ENCODE measurements at regions not wholly inside any gene's neighbourhood (a gene's known extent, or its start where the extent isn't known, plus 50 kb on each side); places are given as distances from the start of the nearest gene placed in this dataset.

- TF ChIP-seq FOS (IDR thresholded peaks at IDR 0.05; ENCODE audit: borderline replicate concordance, extremely low read depth, insufficient read length) = no peak
Observed at GRCh38 chr18:60021556-60021955, 121.8 kb downstream of the PMAIP1 start (continued).

GRCh38 chr18:60020107-60020925 is 120.5 kb downstream of the PMAIP1 start:
- ATAC-seq (no peak), FAIRE-seq (no peak), DNase-seq (ENCODE audit: low read depth, low spot score) (no peak)
- H3K79me2 ChIP-seq (ENCODE audit: control insufficient read depth, insufficient read depth, low read length) = no peaks in the 10 kb centered on the region
- TF ChIP-seq SUZ12 (IDR thresholded peaks at IDR 0.05; ENCODE audit: unreplicated experiment) (no peak), TCF3 (IDR thresholded peaks at IDR 0.05; ENCODE audit: borderline replicate concordance, insufficient read depth, low read depth, low read length) (no peak), RCOR1 (conservative IDR thresholded peaks at IDR 0.05; ENCODE audit: low read depth, low read length) (no peak), CTCF (IDR thresholded peaks at IDR 0.05 in 2 of 3, conservative IDR thresholded peaks at IDR 0.05 in 1 of 3; ENCODE audit: control insufficient read depth in 2 of 3, extremely low read depth in 1 of 3, insufficient read depth in 1 of 3, low read depth in 3 of 3, low read length in 3 of 3) (no peak), HCFC1 (IDR thresholded peaks at IDR 0.05; ENCODE audit: low read length) (no peak), MEF2B (IDR thresholded peaks at IDR 0.05; ENCODE audit: partially characterized antibody, poor library complexity, severe bottlenecking) (peak; percentile 18), KLF5 (IDR thresholded peaks at IDR 0.05; ENCODE audit: partially characterized antibody) (no peak), IKZF2 (IDR thresholded peaks at IDR 0.05) (no peak)
- in situ Hi-C loops (cut with MboI) (no loop called here), intact Hi-C loops (cut with micrococcal nuclease; ENCODE audit: unreplicated experiment) (loop anchor here (2.0 kb wide), 1 partner anchor 18 kb away; no protein-coding TSS in a partner anchor)
- BruUV-seq (replicated peaks) = no TSS peak
- H3K9me3 ChIP-seq (replicated peaks; ENCODE audit: control insufficient read depth, insufficient read depth, low read length) = no peaks in the 10 kb centered on the region; the same call in 2 of the 3 replicates
- H4K20me1 ChIP-seq (ENCODE audit: control insufficient read depth, insufficient read depth) = no peaks in the 10 kb centered on the region
- H3K4me1 ChIP-seq (ENCODE audit: control insufficient read depth, insufficient read depth, low read length) = no peaks in the 10 kb centered on the region
- ChIA-PET SMC1A (ENCODE audit: uncharacterized antibody, unreplicated experiment) (interaction anchor here (0.7 to 1.9 kb wide), 4 partner anchors 24 to 275 kb away, joined by 3 to 7 read pairs (median 5); no protein-coding TSS in a partner anchor), RAD21 (ENCODE audit: unreplicated experiment) (interaction anchor here (1.2 kb wide), 1 partner anchor 101 kb away, joined by 5 read pairs; no protein-coding TSS in a partner anchor), POLR2A (interaction anchor here (0.5 to 0.7 kb wide), 2 partner anchors 98 to 417 kb away, joined by 4 to 8 read pairs; no protein-coding TSS in a partner anchor), CTCF (interaction anchor here (1.1 to 2.4 kb wide), 2 partner anchors 25 to 187 kb away, joined by 3 to 8 read pairs; no protein-coding TSS in a partner anchor)
- no peak overlapping the region for H3K9ac ChIP-seq (ENCODE audit: control insufficient read depth, insufficient read depth, low read length)
- no peaks in the 10 kb centered on the region for H3K27me3 ChIP-seq (replicated peaks in 1 of 2; ENCODE audit: control insufficient read depth in 2 of 2, insufficient read depth in 2 of 2, low read length in 1 of 2)
- no peaks in the 10 kb centered on the region for H3K36me3 ChIP-seq (ENCODE audit: control insufficient read depth in 2 of 2, insufficient read depth in 2 of 2, low read length in 1 of 2)
- no peak overlapping the region for H3K4me3 ChIP-seq
- H3K27ac ChIP-seq (ENCODE audit: control insufficient read depth, insufficient read depth) = no peak overlapping the region
- WGBS (ENCODE audit: insufficient coverage, insufficient replicate concordance, low lambda C conversion rate, missing lambda C conversion rate) = 67% methylated on average over 4 of the region's 7 CpGs
- no peak overlapping the region for H2AFZ ChIP-seq (ENCODE audit: control insufficient read depth, low read depth, low read length)
- no peak overlapping the region for H3K4me2 ChIP-seq (ENCODE audit: control insufficient read depth, insufficient read depth)

Measured in GM12878 (cell line).